MM.1S (cell line): ENCODE measurements at regions not wholly inside any gene's neighbourhood (a gene's known extent, or its start where the extent isn't known, plus 50 kb on each side); places are given as distances from the start of the nearest gene placed in this dataset.

Experiments used
- EZH2 ChIP-seq: fragments of 300-600 bp; sonication (generic); optimal IDR thresholded peaks from 2 replicates; pipeline ENCODE3; 2017; ENCODE audit warnings: low read depth, mild to moderate bottlenecking, antibody characterized with exemption, low read length, mixed read lengths
- EZH2phosphoT487 ChIP-seq: fragments of 300-600 bp; sonication (generic); IDR thresholded peaks from 2 replicates; pipeline ENCODE4 v1.6.1; 2018; ENCODE audit warnings: antibody characterized with exemption, low read length
- TF ChIP-seq, protein P1 (sequence below): fragments of 300-600 bp; sonication (generic); IDR thresholded peaks from 2 replicates; pipeline ENCODE4 v1.5.1; 2016; ENCODE audit warnings: antibody characterized with exemption, low read length, mixed read lengths

DNA sequence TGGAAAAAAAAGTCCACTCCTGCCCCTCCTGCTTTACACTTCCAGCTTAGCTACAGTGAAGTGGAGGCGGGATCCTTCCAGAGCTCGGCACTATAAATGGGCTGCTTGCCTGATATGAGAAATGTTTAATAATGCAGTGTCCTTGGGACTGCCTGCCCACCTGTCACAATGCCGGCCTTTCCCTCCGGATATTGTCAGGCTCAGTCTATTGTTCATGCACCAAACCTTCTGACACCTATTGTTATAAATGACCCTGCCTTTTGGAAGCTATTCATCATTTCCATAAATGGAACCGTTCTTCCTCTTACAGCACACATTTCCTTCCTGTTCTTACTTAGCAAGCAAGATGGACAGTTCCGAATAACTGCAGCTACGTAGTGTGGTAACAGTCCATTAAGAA is 146.3 kb downstream of the DMAC1 start:
- no peak for TF ChIP-seq EZH2phosphoT487
- TF ChIP-seq, protein P1, sequence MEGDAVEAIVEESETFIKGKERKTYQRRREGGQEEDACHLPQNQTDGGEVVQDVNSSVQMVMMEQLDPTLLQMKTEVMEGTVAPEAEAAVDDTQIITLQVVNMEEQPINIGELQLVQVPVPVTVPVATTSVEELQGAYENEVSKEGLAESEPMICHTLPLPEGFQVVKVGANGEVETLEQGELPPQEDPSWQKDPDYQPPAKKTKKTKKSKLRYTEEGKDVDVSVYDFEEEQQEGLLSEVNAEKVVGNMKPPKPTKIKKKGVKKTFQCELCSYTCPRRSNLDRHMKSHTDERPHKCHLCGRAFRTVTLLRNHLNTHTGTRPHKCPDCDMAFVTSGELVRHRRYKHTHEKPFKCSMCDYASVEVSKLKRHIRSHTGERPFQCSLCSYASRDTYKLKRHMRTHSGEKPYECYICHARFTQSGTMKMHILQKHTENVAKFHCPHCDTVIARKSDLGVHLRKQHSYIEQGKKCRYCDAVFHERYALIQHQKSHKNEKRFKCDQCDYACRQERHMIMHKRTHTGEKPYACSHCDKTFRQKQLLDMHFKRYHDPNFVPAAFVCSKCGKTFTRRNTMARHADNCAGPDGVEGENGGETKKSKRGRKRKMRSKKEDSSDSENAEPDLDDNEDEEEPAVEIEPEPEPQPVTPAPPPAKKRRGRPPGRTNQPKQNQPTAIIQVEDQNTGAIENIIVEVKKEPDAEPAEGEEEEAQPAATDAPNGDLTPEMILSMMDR = no peak
- TF ChIP-seq EZH2 = no peak
